Medulla oblongata (tissue), 1 donor: ENCODE measurements at regions not wholly inside any gene's neighbourhood (a gene's known extent, or its start where the extent isn't known, plus 50 kb on each side); places are given as distances from the start of the nearest gene placed in this dataset.

Experiments used
- DNase-seq: peaks from one replicate; pipeline ENCODE4 v3.0.0-alpha.2; 2015; ENCODE audit errors: extremely low spot score

- DNase-seq = no peak
Measured at GRCh38 chr4:1495416-1496115, 89.3 kb upstream of the NKX1-1 start.

GRCh38 chr4:1494416-1495315 is 88.4 kb upstream of the NKX1-1 start:
- no peak for DNase-seq

- DNase-seq = no peak
Measured at GRCh38 chr4:1493540-1494287, 87.5 kb upstream of the NKX1-1 start.

- DNase-seq = no peak
Measured at GRCh38 chr4:1492651-1493539, 86.7 kb upstream of the NKX1-1 start.

GRCh38 chr4:1492142-1492457 is 85.9 kb upstream of the NKX1-1 start:
- no peak for DNase-seq

- no peak for DNase-seq
Measured at GRCh38 chr4:1491328-1492141, 85.3 kb upstream of the NKX1-1 start.

- DNase-seq = no peak
Measured at GRCh38 chr4:1490654-1491327, 84.5 kb upstream of the NKX1-1 start.

GRCh38 chr4:1490011-1490653 is 83.9 kb upstream of the NKX1-1 start:
- DNase-seq = peak; percentile 2

GRCh38 chr4:1489639-1489995 is 83.4 kb upstream of the NKX1-1 start:
- no peak for DNase-seq

GRCh38 chr4:1488831-1489638 is 82.8 kb upstream of the NKX1-1 start:
- DNase-seq = no peak

- DNase-seq = no peak
Measured at GRCh38 chr4:1488357-1488756, 82.1 kb upstream of the NKX1-1 start.

- DNase-seq = no peak
Measured at GRCh38 chr4:1487761-1488160, 81.5 kb upstream of the NKX1-1 start.

- DNase-seq = no peak
Measured at GRCh38 chr4:1487106-1487505, 80.9 kb upstream of the NKX1-1 start.

GRCh38 chr4:1485280-1485679 is 79.0 kb upstream of the NKX1-1 start:
- no peak for DNase-seq

GRCh38 chr4:1480720-1481119 is 74.5 kb upstream of the NKX1-1 start:
- no peak for DNase-seq

GRCh38 chr4:1479454-1479853 is 73.2 kb upstream of the NKX1-1 start:
- DNase-seq = no peak

GRCh38 chr4:1478766-1479355 is 72.6 kb upstream of the NKX1-1 start:
- DNase-seq = no peak

GRCh38 chr4:1477045-1477840 is 71.0 kb upstream of the NKX1-1 start:
- no peak for DNase-seq
